CD14-positive monocyte (primary cell): ENCODE measurements at regions not wholly inside any gene's neighbourhood (a gene's known extent, or its start where the extent isn't known, plus 50 kb on each side); places are given as distances from the start of the nearest gene placed in this dataset.

ENCODE experiments used
- DNase-seq, 3 donors: peaks; one replicate each; pipeline ENCODE4 v3.0.0-alpha.2; 2011 to 2022
- H2AFZ ChIP-seq: 2 replicates; pipeline ENCODE4 v1.6.0; 2012; ENCODE audit warnings: mild to moderate bottlenecking, low read depth, low read length, inconsistent platforms; ENCODE audit not compliant: insufficient read depth, poor library complexity, severe bottlenecking
- H3K27ac ChIP-seq, 2 donors: 1 replicate in 1 of 2; 2 replicates in 1 of 2; pipeline ENCODE4 v1.5.1; 2012 to 2013; ENCODE audit warnings: low read length in 2 of 2, control low read depth in 1 of 2, inconsistent platforms in 1 of 2, low read depth in 1 of 2, mild to moderate bottlenecking in 1 of 2
- H3K27me3 ChIP-seq, 2 donors: one replicate each; pipeline versions ENCODE4 v1.6.0 to v1.6.1; 2011 to 2013; ENCODE audit warnings: low read length in 2 of 2; ENCODE audit not compliant: control insufficient read depth in 2 of 2, insufficient read depth in 2 of 2
- H3K36me3 ChIP-seq, 2 donors: replicated peaks in 1 of 2; 1 replicate in 1 of 2; 2 replicates in 1 of 2; pipeline versions ENCODE4 v1.5.1 to v1.6.1; 2012 to 2013; ENCODE audit warnings: low read length in 2 of 2, control low read depth in 1 of 2, inconsistent platforms in 1 of 2, mild to moderate bottlenecking in 1 of 2; ENCODE audit not compliant: insufficient read depth in 2 of 2, control insufficient read depth in 1 of 2
- H3K4me1 ChIP-seq, 2 donors: 1 replicate in 1 of 2; 2 replicates in 1 of 2; pipeline versions ENCODE4 v1.5.1 to v1.6.1; 2012 to 2013; ENCODE audit warnings: low read length in 2 of 2, control low read depth in 1 of 2, inconsistent platforms in 1 of 2, mild to moderate bottlenecking in 1 of 2, moderate library complexity in 1 of 2; ENCODE audit not compliant: insufficient read depth in 2 of 2, control insufficient read depth in 1 of 2
- H3K4me2 ChIP-seq: replicated peaks from 2 replicates; pipeline ENCODE3; 2012; ENCODE audit warnings: low read length, moderate library complexity, mild to moderate bottlenecking; ENCODE audit not compliant: poor library complexity, severe bottlenecking; ENCODE audit errors: extremely low read depth
- H3K4me3 ChIP-seq, 3 experiments: fragments of 200-600 bp in 1 of 3; sonication (generic) in 1 of 3; replicated peaks in 1 of 3; 1 replicate in 2 of 3; 2 replicates in 1 of 3; pipeline ENCODE4 v1.5.1; 2011 to 2013; ENCODE audit warnings: low read length in 3 of 3, mild to moderate bottlenecking in 3 of 3, control low read depth in 2 of 3, low read depth in 2 of 3, inconsistent platforms in 1 of 3, moderate library complexity in 1 of 3
- H3K79me2 ChIP-seq: 2 replicates; pipeline ENCODE4 v1.6.0; 2012; ENCODE audit warnings: mild to moderate bottlenecking, control low read depth, inconsistent platforms, low read length, moderate library complexity; ENCODE audit not compliant: insufficient read depth
- H3K9ac ChIP-seq: 2 replicates; pipeline ENCODE4 v1.6.0; 2017; ENCODE audit warnings: low read length, mild to moderate bottlenecking; ENCODE audit not compliant: insufficient read depth, poor library complexity, severe bottlenecking
- H3K9me3 ChIP-seq, 2 donors: replicated peaks in 1 of 2; 1 replicate in 1 of 2; 2 replicates in 1 of 2; pipeline versions ENCODE4 v1.5.1 to v1.6.1; 2012 to 2013; ENCODE audit warnings: low read length in 2 of 2, control low read depth in 1 of 2; ENCODE audit not compliant: control insufficient read depth in 1 of 2, insufficient read depth in 1 of 2
- H4K20me1 ChIP-seq: 2 replicates; pipeline ENCODE4 v1.6.0; 2012; ENCODE audit warnings: mild to moderate bottlenecking, low read length, control low read depth, moderate library complexity; ENCODE audit not compliant: insufficient read depth
- H3K27ac Mint-ChIP-seq, 7 donors: one replicate each; pipeline ENCODE4 v1.8.0; 2020; ENCODE audit warnings: mild to moderate bottlenecking in 7 of 7, mixed read lengths in 7 of 7, moderate library complexity in 6 of 7, inconsistent platforms in 2 of 7
- H3K27me3 Mint-ChIP-seq, 3 donors: one replicate each; pipeline ENCODE4 v1.8.0; 2021 to 2022; ENCODE audit warnings: low read depth in 3 of 3, mild to moderate bottlenecking in 3 of 3, mixed read lengths in 3 of 3, moderate library complexity in 3 of 3, inconsistent platforms in 1 of 3
- H3K36me3 Mint-ChIP-seq, 2 donors: one replicate each; pipeline ENCODE4 v1.8.0; 2020; ENCODE audit warnings: mixed read lengths in 2 of 2, inconsistent platforms in 1 of 2, mild to moderate bottlenecking in 1 of 2
- H3K4me1 Mint-ChIP-seq: one replicate; pipeline ENCODE4 v1.8.0; 2020; ENCODE audit warnings: mild to moderate bottlenecking, mixed read lengths
- H3K4me3 Mint-ChIP-seq, 2 donors: one replicate each; pipeline ENCODE4 v1.8.0; 2020; ENCODE audit warnings: mild to moderate bottlenecking in 2 of 2, mixed read lengths in 2 of 2, moderate library complexity in 1 of 2
- H3K9me3 Mint-ChIP-seq, 7 donors: one replicate each; pipeline ENCODE4 v1.8.0; 2020 to 2022; ENCODE audit warnings: mixed read lengths in 7 of 7, mild to moderate bottlenecking in 6 of 7, moderate library complexity in 6 of 7, inconsistent platforms in 2 of 7
- WGBS: methylation state at CpG from one replicate; pipeline ENCODE4 v1.1.5; 2013; ENCODE audit warnings: missing lambda C conversion rate; ENCODE audit not compliant: insufficient coverage; 5-methylcytosine and 5-hydroxymethylcytosine counted together
- intact Hi-C, 2 donors: fragments of 100-400 bp; cut with micrococcal nuclease; formaldehyde crosslinking; loops; one replicate each; pipeline versions ENCODE4 v1.15.0 to v1.15.1; 2023
- TF ChIP-seq, protein P1 (sequence below): fragments of 200-600 bp; IDR thresholded peaks from one replicate; pipeline ENCODE4 v1.8.0; 2022; ENCODE audit warnings: antibody characterized with exemption, mild to moderate bottlenecking

DNA sequence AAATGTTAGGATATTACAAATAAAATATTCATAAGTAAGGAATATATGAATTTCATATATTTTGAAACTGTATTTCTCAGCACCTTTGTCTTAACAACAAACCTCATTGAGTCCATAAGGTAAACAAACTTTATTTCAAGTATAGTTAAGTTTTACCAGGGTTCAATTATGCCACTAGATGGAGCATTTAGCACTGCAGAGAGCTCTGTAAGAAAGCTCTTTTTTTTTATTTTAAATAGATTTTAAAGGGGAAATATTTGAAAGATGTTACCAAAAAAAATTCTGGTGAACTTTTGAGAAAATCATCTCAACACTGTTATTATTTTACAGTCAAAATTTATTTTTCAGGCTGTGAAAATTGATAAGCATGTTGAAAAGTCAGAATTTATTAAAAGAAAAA is 955.2 kb upstream of the EYS start:
- no peak for DNase-seq
- H3K27me3 Mint-ChIP-seq, result no peaks in the 10 kb centered on the region

DNA sequence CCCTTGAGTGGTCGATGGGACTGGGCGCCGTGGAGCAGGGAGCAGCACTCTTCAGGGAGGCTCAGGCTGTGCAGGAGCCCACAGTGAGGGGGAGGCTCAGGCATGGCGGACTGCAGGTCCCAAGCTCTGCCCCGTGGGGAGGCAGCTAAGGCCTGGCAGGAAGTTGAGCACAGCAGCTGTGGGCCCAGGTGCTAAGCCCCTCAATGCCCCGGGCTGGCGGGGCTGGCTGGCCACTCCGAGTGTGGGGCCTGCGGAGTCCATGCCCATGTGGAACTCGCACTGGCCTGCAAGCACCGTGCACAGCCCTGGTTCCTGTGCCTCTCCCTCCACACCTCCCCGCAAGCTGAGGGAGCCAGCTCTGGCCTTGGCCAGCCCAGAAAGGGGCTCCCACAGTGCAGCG is 948.4 kb upstream of the EYS start:
- H3K27me3 Mint-ChIP-seq, result no peaks in the 10 kb centered on the region

More for the DNA sequence above, 955.2 kb upstream of the EYS start:
- H2AFZ ChIP-seq, result no peak overlapping the region
- H3K27ac ChIP-seq, result no peak overlapping the region
- H4K20me1 ChIP-seq, result no peaks in the 10 kb centered on the region
- no peak overlapping the region for H3K9ac ChIP-seq
- H3K27me3 ChIP-seq, result no peaks in the 10 kb centered on the region
- no peaks in the 10 kb centered on the region for H3K36me3 ChIP-seq
- no peak overlapping the region for H3K4me2 ChIP-seq
- TF ChIP-seq, protein P1, sequence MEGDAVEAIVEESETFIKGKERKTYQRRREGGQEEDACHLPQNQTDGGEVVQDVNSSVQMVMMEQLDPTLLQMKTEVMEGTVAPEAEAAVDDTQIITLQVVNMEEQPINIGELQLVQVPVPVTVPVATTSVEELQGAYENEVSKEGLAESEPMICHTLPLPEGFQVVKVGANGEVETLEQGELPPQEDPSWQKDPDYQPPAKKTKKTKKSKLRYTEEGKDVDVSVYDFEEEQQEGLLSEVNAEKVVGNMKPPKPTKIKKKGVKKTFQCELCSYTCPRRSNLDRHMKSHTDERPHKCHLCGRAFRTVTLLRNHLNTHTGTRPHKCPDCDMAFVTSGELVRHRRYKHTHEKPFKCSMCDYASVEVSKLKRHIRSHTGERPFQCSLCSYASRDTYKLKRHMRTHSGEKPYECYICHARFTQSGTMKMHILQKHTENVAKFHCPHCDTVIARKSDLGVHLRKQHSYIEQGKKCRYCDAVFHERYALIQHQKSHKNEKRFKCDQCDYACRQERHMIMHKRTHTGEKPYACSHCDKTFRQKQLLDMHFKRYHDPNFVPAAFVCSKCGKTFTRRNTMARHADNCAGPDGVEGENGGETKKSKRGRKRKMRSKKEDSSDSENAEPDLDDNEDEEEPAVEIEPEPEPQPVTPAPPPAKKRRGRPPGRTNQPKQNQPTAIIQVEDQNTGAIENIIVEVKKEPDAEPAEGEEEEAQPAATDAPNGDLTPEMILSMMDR, result no peak
- no peaks in the 10 kb centered on the region for H3K79me2 ChIP-seq
- H3K4me1 ChIP-seq, result no peaks in the 10 kb centered on the region
- no peak overlapping the region for H3K4me3 Mint-ChIP-seq
- no peaks in the 10 kb centered on the region for H3K4me1 Mint-ChIP-seq
- no peak overlapping the region for H3K4me3 ChIP-seq
- intact Hi-C loops, result no loop called here
- H3K36me3 Mint-ChIP-seq, result no peaks in the 10 kb centered on the region
- no peak overlapping the region for H3K27ac Mint-ChIP-seq
- H3K9me3 Mint-ChIP-seq, result peaks cover 0 to 3% (median 0%) of the 10 kb centered on the region in 7 donors
- H3K9me3 ChIP-seq, result no peaks in the 10 kb centered on the region

More for the DNA sequence above, 948.4 kb upstream of the EYS start:
- no peaks in the 10 kb centered on the region for H3K4me1 ChIP-seq
- H3K9me3 ChIP-seq, result peaks cover 0 to 8% of the 10 kb centered on the region in 2 donors
- no peak overlapping the region for H3K4me2 ChIP-seq
- DNase-seq, result no peak
- no peak overlapping the region for H2AFZ ChIP-seq
- no peaks in the 10 kb centered on the region for H3K36me3 Mint-ChIP-seq
- 96% methylated on average over 13 of the region's 13 CpGs for WGBS
- no peak overlapping the region for H3K4me3 ChIP-seq
- no peak overlapping the region for H3K27ac Mint-ChIP-seq
- H3K36me3 ChIP-seq, result no peaks in the 10 kb centered on the region
- H3K9me3 Mint-ChIP-seq, result peaks cover 6 to 24% (median 17%) of the 10 kb centered on the region in 7 donors
- no peaks in the 10 kb centered on the region for H3K4me1 Mint-ChIP-seq
- H3K79me2 ChIP-seq, result no peaks in the 10 kb centered on the region
- no peaks in the 10 kb centered on the region for H4K20me1 ChIP-seq
- no peak overlapping the region for H3K27ac ChIP-seq
- no peak overlapping the region for H3K9ac ChIP-seq
- intact Hi-C loops, result no loop called here
- TF ChIP-seq, protein P1, result no peak
- no peak overlapping the region for H3K4me3 Mint-ChIP-seq
- no peaks in the 10 kb centered on the region for H3K27me3 ChIP-seq
